PC-3 (cell line): ENCODE measurements at regions not wholly inside any gene's neighbourhood (a gene's known extent, or its start where the extent isn't known, plus 50 kb on each side); places are given as distances from the start of the nearest gene placed in this dataset.

ENCODE experiments used
- ATAC-seq: fragments of 200-7000 bp; cut with Tn5 transposase; 2 replicates; pipeline ENCODE4 v1.9.1; 2020; ENCODE audit warnings: mild to moderate bottlenecking, moderate library complexity
- BruUV-seq: library from RNA; stranded (reverse); fragments of 400-500 nt; replicated peaks from 2 replicates; lab custom pipeline; 2021; lab: Mats Ljungman, UMichigan
- CTCF ChIA-PET: fragments of 300-600 bp; sonication (Branson Sonifier 250); formaldehyde crosslinking; loops from one replicate; lab custom pipeline; 2022; ENCODE audit warnings: antibody characterized with exemption; lab: Charles Lee
- POLR2A ChIA-PET: fragments of 300-600 bp; sonication (Branson Sonifier 250); formaldehyde crosslinking; loops from one replicate; lab custom pipeline; 2022; ENCODE audit warnings: antibody characterized with exemption; ENCODE audit not compliant: unreplicated experiment; lab: Charles Lee
- DNase-seq: peaks from one replicate; pipeline ENCODE4 v3.0.0-alpha.2; 2015
- H2AFZ ChIP-seq: fragments of 300-600 bp; sonication (generic); 2 replicates; pipeline ENCODE4 v1.6.0; 2016; ENCODE audit warnings: antibody characterized with exemption, low read length
- H3F3A ChIP-seq: fragments of 300-600 bp; sonication (generic); one replicate; pipeline ENCODE4 v1.6.0; 2017; ENCODE audit warnings: antibody characterized with exemption, low read length, control low read depth, mild to moderate bottlenecking; ENCODE audit not compliant: unreplicated experiment
- H3K27ac ChIP-seq: fragments of 300-600 bp; sonication (generic); 2 replicates; pipeline ENCODE4 v1.5.1; 2016; ENCODE audit warnings: mild to moderate bottlenecking, low read length
- H3K27me3 ChIP-seq: fragments of 300-600 bp; sonication (generic); 2 replicates; pipeline ENCODE4 v1.6.1; 2016; ENCODE audit warnings: low read length, mixed read lengths
- H3K36me3 ChIP-seq: fragments of 300-600 bp; sonication (generic); 2 replicates; pipeline ENCODE4 v1.6.1; 2016; ENCODE audit warnings: low read depth, mixed run types, low read length, mixed read lengths
- H3K4me1 ChIP-seq: fragments of 300-600 bp; sonication (generic); 2 replicates; pipeline ENCODE4 v1.5.1; 2016; ENCODE audit warnings: low read length; ENCODE audit not compliant: insufficient read depth
- H3K4me2 ChIP-seq: fragments of 300-600 bp; sonication (generic); 2 replicates; pipeline ENCODE4 v1.6.0; 2016; ENCODE audit warnings: low read length
- H3K4me3 ChIP-seq: fragments of 300-600 bp; sonication (generic); 2 replicates; pipeline ENCODE4 v1.5.1; 2016; ENCODE audit warnings: mild to moderate bottlenecking, low read length, mixed read lengths
- H3K79me2 ChIP-seq: fragments of 300-600 bp; sonication (generic); 2 replicates; pipeline ENCODE4 v1.6.1; 2017; ENCODE audit warnings: low read length, mixed read lengths
- H3K9ac ChIP-seq: fragments of 300-600 bp; sonication (generic); 2 replicates; pipeline ENCODE4 v1.6.0; 2016; ENCODE audit warnings: mild to moderate bottlenecking, low read length
- H3K9me2 ChIP-seq: fragments of 300-600 bp; sonication (generic); replicated peaks from 2 replicates; pipeline ENCODE4 v1.6.1; 2016; ENCODE audit warnings: mixed run types, low read length, mixed read lengths
- H3K9me3 ChIP-seq: fragments of 300-600 bp; sonication (generic); 2 replicates; pipeline ENCODE4 v1.6.1; 2016; ENCODE audit warnings: low read length, mixed read lengths
- H4K20me1 ChIP-seq: fragments of 300-600 bp; sonication (generic); 2 replicates; pipeline ENCODE4 v1.6.1; 2016; ENCODE audit warnings: low read length, mixed read lengths
- EZH2 ChIP-seq: fragments of 300-600 bp; sonication (generic); IDR thresholded peaks from one replicate; pipeline ENCODE4 v1.6.1; 2017; ENCODE audit warnings: antibody characterized with exemption, mild to moderate bottlenecking, low read length; ENCODE audit not compliant: unreplicated experiment
- EZH2phosphoT487 ChIP-seq: fragments of 300-600 bp; sonication (generic); IDR thresholded peaks from 2 replicates; pipeline ENCODE4 v1.6.1; 2018; ENCODE audit warnings: mild to moderate bottlenecking, antibody characterized with exemption, low read length, borderline replicate concordance
- intact Hi-C: fragments of 100-400 bp; cut with micrococcal nuclease; formaldehyde crosslinking; loops from 2 replicates; pipeline ENCODE4 v1.9.0; 2023
- TF ChIP-seq, protein P1 (sequence below): fragments of 300-600 bp; sonication (generic); conservative IDR thresholded peaks from 2 replicates; pipeline ENCODE4 v1.5.1; 2017; ENCODE audit warnings: antibody characterized with exemption, low read depth, mild to moderate bottlenecking, low read length

DNA sequence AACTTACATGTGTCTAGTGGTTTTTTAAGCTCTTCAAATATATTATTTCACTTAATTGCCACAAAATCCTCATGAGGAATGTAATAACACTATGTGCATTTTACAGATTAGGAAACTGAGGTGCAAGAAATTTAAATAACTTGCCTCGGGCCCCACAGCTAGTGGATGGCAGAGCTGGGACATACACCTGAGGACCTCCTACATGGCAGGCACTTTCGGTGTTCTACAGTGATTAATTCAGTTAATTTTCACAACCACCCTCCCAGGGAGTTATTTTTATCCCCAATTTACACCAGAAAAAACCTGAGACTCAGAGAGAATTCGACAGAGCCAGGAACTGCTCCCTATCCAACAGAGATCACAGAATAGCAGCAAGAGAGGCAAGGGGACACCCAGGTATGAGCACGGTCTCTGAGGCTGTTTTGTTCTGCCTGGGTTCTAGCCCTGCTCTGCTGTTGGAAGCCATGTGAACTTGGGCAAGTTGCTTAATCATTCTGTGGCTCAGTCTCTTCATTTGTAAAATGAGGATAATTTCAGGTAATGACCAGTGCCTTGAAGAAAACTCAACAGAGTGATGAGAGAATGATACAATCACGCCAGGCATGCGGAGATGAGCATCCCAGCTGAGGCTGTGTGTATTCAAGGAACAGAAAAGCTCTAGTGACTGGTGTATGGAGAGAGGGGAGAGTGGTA, 82.3 kb downstream of the MYCN start:
- ATAC-seq, result no peak
- H3F3A ChIP-seq, result no peaks in the 10 kb centered on the region
- BruUV-seq, result no TSS peak
- no peaks in the 10 kb centered on the region for H3K36me3 ChIP-seq
- H4K20me1 ChIP-seq, result no peaks in the 10 kb centered on the region
- ChIA-PET CTCF (no interaction called here), POLR2A (no interaction called here)
- H3K9me3 ChIP-seq, result no peaks in the 10 kb centered on the region
- H3K9ac ChIP-seq, result no peak overlapping the region
- H3K27ac ChIP-seq, result no peak overlapping the region
- peaks cover 4% of the 10 kb centered on the region; the same call in 1 of the 2 replicates for H3K27me3 ChIP-seq
- no peak for DNase-seq
- H2AFZ ChIP-seq, result no peak overlapping the region
- H3K9me2 ChIP-seq, result no peaks in the 10 kb centered on the region
- H3K4me2 ChIP-seq, result no peak overlapping the region
- no peaks in the 10 kb centered on the region for H3K4me1 ChIP-seq
- H3K79me2 ChIP-seq, result no peaks in the 10 kb centered on the region
- H3K4me3 ChIP-seq, result no peak overlapping the region
- intact Hi-C loops, result no loop called here
- TF ChIP-seq, protein P1, sequence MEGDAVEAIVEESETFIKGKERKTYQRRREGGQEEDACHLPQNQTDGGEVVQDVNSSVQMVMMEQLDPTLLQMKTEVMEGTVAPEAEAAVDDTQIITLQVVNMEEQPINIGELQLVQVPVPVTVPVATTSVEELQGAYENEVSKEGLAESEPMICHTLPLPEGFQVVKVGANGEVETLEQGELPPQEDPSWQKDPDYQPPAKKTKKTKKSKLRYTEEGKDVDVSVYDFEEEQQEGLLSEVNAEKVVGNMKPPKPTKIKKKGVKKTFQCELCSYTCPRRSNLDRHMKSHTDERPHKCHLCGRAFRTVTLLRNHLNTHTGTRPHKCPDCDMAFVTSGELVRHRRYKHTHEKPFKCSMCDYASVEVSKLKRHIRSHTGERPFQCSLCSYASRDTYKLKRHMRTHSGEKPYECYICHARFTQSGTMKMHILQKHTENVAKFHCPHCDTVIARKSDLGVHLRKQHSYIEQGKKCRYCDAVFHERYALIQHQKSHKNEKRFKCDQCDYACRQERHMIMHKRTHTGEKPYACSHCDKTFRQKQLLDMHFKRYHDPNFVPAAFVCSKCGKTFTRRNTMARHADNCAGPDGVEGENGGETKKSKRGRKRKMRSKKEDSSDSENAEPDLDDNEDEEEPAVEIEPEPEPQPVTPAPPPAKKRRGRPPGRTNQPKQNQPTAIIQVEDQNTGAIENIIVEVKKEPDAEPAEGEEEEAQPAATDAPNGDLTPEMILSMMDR, result no peak
- TF ChIP-seq EZH2, result no peak
- TF ChIP-seq EZH2phosphoT487, result no peak

DNA sequence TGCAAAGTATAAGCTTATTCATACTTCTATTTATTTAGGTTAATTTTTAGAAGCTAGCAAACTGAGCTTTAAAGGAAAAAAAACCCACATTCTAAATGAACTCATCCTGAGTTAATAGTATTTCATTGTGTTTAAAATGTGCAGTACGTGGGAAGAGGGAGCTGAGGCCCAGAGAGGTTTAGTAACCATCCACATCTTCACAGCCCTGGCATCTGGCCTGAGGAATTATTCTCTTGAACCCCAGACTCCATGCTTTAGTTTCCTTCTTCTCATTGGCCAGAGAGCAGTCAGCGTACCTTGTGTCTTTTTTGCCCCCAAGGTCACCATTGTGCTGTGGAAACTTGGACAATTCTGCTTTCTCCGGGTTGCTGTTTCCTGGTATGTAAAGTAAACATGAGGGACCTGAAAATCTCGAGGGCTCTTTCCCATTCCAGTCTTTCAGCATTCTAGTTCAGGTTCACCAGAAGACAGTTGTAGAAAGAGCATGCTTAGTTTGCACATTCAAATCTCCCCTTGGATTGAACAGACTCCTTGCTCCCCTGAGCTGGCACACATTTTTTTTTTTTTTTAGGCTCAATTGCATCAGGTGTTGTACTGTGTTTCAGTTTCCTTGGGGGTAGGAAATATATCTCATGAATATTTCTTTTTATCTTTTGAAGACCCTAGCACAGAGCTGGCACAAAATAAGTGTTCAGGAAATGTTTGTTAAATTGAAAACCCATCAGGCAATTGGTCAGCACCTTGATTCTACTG, 81.4 kb downstream of the MYCN start:
- H4K20me1 ChIP-seq, result no peaks in the 10 kb centered on the region
- no peaks in the 10 kb centered on the region for H3K79me2 ChIP-seq
- no peak overlapping the region for H3K4me2 ChIP-seq
- CTCF ChIA-PET, result no interaction called here
- H3K27me3 ChIP-seq, result 0 out of 2 replicates have a peak, but pooled peaks cover 3% of the 10 kb centered on the region
- no peaks in the 10 kb centered on the region for H3K4me1 ChIP-seq
- H3K9me3 ChIP-seq, result no peaks in the 10 kb centered on the region
- no peak overlapping the region for H3K9ac ChIP-seq
- no peaks in the 10 kb centered on the region for H3F3A ChIP-seq
- POLR2A ChIA-PET, result no interaction called here
- DNase-seq, result no peak
- intact Hi-C loops, result no loop called here
- no TSS peak for BruUV-seq
- no peak overlapping the region for H3K27ac ChIP-seq
- ATAC-seq, result no peak
- no peak overlapping the region for H2AFZ ChIP-seq
- no peaks in the 10 kb centered on the region for H3K36me3 ChIP-seq
- no peak overlapping the region for H3K4me3 ChIP-seq
- TF ChIP-seq EZH2phosphoT487 (no peak), EZH2 (no peak)
- TF ChIP-seq, protein P1, result no peak
- no peaks in the 10 kb centered on the region for H3K9me2 ChIP-seq
